Tibial nerve (tissue), 4 donors: ENCODE measurements at regions not wholly inside any gene's neighbourhood (a gene's known extent, or its start where the extent isn't known, plus 50 kb on each side); places are given as distances from the start of the nearest gene placed in this dataset.

Experiments used
- EP300 ChIP-seq, 2 donors: sonication (generic); formaldehyde crosslinking; IDR thresholded peaks; one replicate each; pipeline ENCODE4 v1.6.1; 2017; ENCODE audit warnings: antibody characterized with exemption in 2 of 2, mild to moderate bottlenecking in 1 of 2
- TF ChIP-seq, protein P1 (sequence below), 5 experiments: fragments of 200-600 bp in 3 of 5; fragments of 450-650 bp in 2 of 5; sonication (generic) in 3 of 5; IDR thresholded peaks; one replicate each; pipeline ENCODE4 v1.5.1; 2016 to 2019; ENCODE audit warnings: antibody characterized with exemption in 5 of 5, mild to moderate bottlenecking in 3 of 5, moderate library complexity in 2 of 5

DNA sequence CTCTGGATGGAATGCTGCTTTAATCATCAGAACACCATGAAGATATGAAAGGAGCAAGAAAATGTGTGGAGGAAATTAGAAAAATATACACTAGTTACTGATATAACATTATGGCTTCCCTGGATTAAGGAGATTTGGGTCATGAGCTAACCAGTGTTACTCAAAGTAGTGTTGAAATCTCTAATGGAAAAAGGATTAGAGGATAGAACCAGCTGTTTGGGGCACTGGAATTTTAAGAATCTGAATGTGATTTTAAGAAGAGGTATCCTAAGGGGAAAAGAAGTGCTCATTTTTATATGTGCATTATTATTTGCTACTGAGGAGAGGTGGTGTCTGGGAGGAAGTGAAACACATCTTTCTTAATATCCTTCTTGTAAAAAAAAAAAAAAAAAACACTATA lies 164.1 kb upstream of the PPARGC1A start:
- TF ChIP-seq EP300 (IDR thresholded peaks at IDR 0.05), result no peak
- TF ChIP-seq, protein P1, sequence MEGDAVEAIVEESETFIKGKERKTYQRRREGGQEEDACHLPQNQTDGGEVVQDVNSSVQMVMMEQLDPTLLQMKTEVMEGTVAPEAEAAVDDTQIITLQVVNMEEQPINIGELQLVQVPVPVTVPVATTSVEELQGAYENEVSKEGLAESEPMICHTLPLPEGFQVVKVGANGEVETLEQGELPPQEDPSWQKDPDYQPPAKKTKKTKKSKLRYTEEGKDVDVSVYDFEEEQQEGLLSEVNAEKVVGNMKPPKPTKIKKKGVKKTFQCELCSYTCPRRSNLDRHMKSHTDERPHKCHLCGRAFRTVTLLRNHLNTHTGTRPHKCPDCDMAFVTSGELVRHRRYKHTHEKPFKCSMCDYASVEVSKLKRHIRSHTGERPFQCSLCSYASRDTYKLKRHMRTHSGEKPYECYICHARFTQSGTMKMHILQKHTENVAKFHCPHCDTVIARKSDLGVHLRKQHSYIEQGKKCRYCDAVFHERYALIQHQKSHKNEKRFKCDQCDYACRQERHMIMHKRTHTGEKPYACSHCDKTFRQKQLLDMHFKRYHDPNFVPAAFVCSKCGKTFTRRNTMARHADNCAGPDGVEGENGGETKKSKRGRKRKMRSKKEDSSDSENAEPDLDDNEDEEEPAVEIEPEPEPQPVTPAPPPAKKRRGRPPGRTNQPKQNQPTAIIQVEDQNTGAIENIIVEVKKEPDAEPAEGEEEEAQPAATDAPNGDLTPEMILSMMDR (IDR thresholded peaks at IDR 0.05), result no peak
